GM12872 (cell line): ENCODE measurements at regions not wholly inside any gene's neighbourhood (a gene's known extent, or its start where the extent isn't known, plus 50 kb on each side); places are given as distances from the start of the nearest gene placed in this dataset.

Experiments used
- CTCF ChIP-seq: IDR thresholded peaks from 3 replicates; pipeline ENCODE4 v1.5.1; 2011; ENCODE audit warnings: low read depth, mild to moderate bottlenecking, low read length, moderate library complexity; ENCODE audit not compliant: insufficient read depth

- TF ChIP-seq CTCF = no peak
Measured at GRCh38 chr11:10920875-10921274, 63.0 kb upstream of the ZBED5 start.

GRCh38 chr11:10920205-10920604, 62.4 kb upstream of the ZBED5 start:
- no peak for TF ChIP-seq CTCF

GRCh38 chr11:10918698-10919097, 60.8 kb upstream of the ZBED5 start:
- no peak for TF ChIP-seq CTCF

GRCh38 chr11:10918275-10918674, 60.4 kb upstream of the ZBED5 start:
- TF ChIP-seq CTCF = no peak

GRCh38 chr11:10917802-10918201, 59.9 kb upstream of the ZBED5 start:
- TF ChIP-seq CTCF = no peak

- TF ChIP-seq CTCF = no peak
Measured at GRCh38 chr11:10916665-10917064, 58.8 kb upstream of the ZBED5 start.

GRCh38 chr11:10914050-10914449, 56.2 kb upstream of the ZBED5 start:
- TF ChIP-seq CTCF = no peak

GRCh38 chr11:10913075-10913474, 55.2 kb upstream of the ZBED5 start:
- no peak for TF ChIP-seq CTCF
